Stimulated activated effector memory CD8-positive, alpha-beta T cell treated with anti-CD3 and anti-CD28 coated beads, Interleukin-12 subunit alpha, Interleukin-12 subunit beta, amount 100 ng/mL, for 72 hours (primary cell): ENCODE measurements at regions not wholly inside any gene's neighbourhood (a gene's known extent, or its start where the extent isn't known, plus 50 kb on each side); places are given as distances from the start of the nearest gene placed in this dataset.

Experiments
- ATAC-seq: fragments of 150-1000 bp; cut with Tn5 transposase; 2 replicates; pipeline ENCODE4 v1.10.0; 2021
- DNase-seq, 2 donors: peaks; one replicate each; pipeline ENCODE4 v3.0.0; 2021 to 2022; ENCODE audit warnings: low spot score in 2 of 2
- H3K27ac Mint-ChIP-seq: one replicate; pipeline ENCODE4 v1.8.0; 2022; ENCODE audit warnings: mild to moderate bottlenecking, mixed read lengths
- H3K36me3 Mint-ChIP-seq: one replicate; pipeline ENCODE4 v1.8.0; 2022; ENCODE audit warnings: mild to moderate bottlenecking, mixed read lengths
- H3K4me1 Mint-ChIP-seq: one replicate; pipeline ENCODE4 v1.8.0; 2022; ENCODE audit warnings: mixed read lengths
- H3K4me3 Mint-ChIP-seq: one replicate; pipeline ENCODE4 v1.8.0; 2022; ENCODE audit warnings: mild to moderate bottlenecking, mixed read lengths
- H3K9me3 Mint-ChIP-seq: one replicate; pipeline ENCODE4 v1.8.0; 2022; ENCODE audit warnings: mixed read lengths

GRCh38 chr2:144606466-144607095, 86.7 kb upstream of the ZEB2 start:
- Mint-ChIP-seq H3K4me1 (peaks cover 9% of the 10 kb centered on the region), H3K9me3 (peaks cover 2% of the 10 kb centered on the region), H3K4me3 (no peak overlapping the region), H3K36me3 (no peaks in the 10 kb centered on the region), H3K27ac (no peak overlapping the region)
- no peak for ATAC-seq
- no peak for DNase-seq

- H3K4me1 Mint-ChIP-seq, result peaks cover 9% of the 10 kb centered on the region
- DNase-seq (no peak), ATAC-seq (no peak)
- H3K36me3 Mint-ChIP-seq, result no peaks in the 10 kb centered on the region
- no peak overlapping the region for H3K27ac Mint-ChIP-seq
- H3K9me3 Mint-ChIP-seq, result peaks cover 2% of the 10 kb centered on the region
- no peak overlapping the region for H3K4me3 Mint-ChIP-seq
Observed at GRCh38 chr2:144605231-144605840, 85.4 kb upstream of the ZEB2 start.

- no peak for DNase-seq
- peaks cover 19% of the 10 kb centered on the region for H3K4me1 Mint-ChIP-seq
- H3K9me3 Mint-ChIP-seq, result peaks cover under 1% of the 10 kb centered on the region
- no peak overlapping the region for H3K27ac Mint-ChIP-seq
- ATAC-seq, result peak; percentile 42
- H3K36me3 Mint-ChIP-seq, result no peaks in the 10 kb centered on the region
- no peak overlapping the region for H3K4me3 Mint-ChIP-seq
Observed at GRCh38 chr2:144603334-144603733, 83.4 kb upstream of the ZEB2 start.

GRCh38 chr2:144598906-144599305, 79.0 kb upstream of the ZEB2 start:
- Mint-ChIP-seq H3K4me3 (peak overlapping the region; percentile 24), H3K4me1 (peaks cover 10% of the 10 kb centered on the region), H3K9me3 (no peaks in the 10 kb centered on the region), H3K36me3 (no peaks in the 10 kb centered on the region), H3K27ac (no peak overlapping the region)
- ATAC-seq (no peak), DNase-seq (no peak)

GRCh38 chr2:144597894-144598593, 78.1 kb upstream of the ZEB2 start:
- H3K9me3 Mint-ChIP-seq, result no peaks in the 10 kb centered on the region
- ATAC-seq, result no peak
- no peak overlapping the region for H3K27ac Mint-ChIP-seq
- peaks cover 10% of the 10 kb centered on the region for H3K4me1 Mint-ChIP-seq
- H3K4me3 Mint-ChIP-seq, result peak overlapping the region; percentile 24
- no peaks in the 10 kb centered on the region for H3K36me3 Mint-ChIP-seq
- DNase-seq, result no peak

- ATAC-seq (no peak), DNase-seq (no peak)
- no peaks in the 10 kb centered on the region for H3K9me3 Mint-ChIP-seq
- H3K36me3 Mint-ChIP-seq, result no peaks in the 10 kb centered on the region
- peak overlapping the region; percentile 5 for H3K4me3 Mint-ChIP-seq
- H3K27ac Mint-ChIP-seq, result no peak overlapping the region
- peaks cover 10% of the 10 kb centered on the region for H3K4me1 Mint-ChIP-seq
Observed at GRCh38 chr2:144597388-144597787, 77.5 kb upstream of the ZEB2 start.

- peak; percentile 91 for ATAC-seq
- no peak for DNase-seq
- H3K27ac Mint-ChIP-seq, result no peak overlapping the region
- H3K36me3 Mint-ChIP-seq, result no peaks in the 10 kb centered on the region
- no peaks in the 10 kb centered on the region for H3K9me3 Mint-ChIP-seq
- peaks cover 10% of the 10 kb centered on the region for H3K4me1 Mint-ChIP-seq
- H3K4me3 Mint-ChIP-seq, result peak overlapping the region; percentile 15
Observed at GRCh38 chr2:144596073-144596871, 76.4 kb upstream of the ZEB2 start.

GRCh38 chr2:144595686-144596072, 75.8 kb upstream of the ZEB2 start:
- H3K9me3 Mint-ChIP-seq, result no peaks in the 10 kb centered on the region
- DNase-seq (no peak), ATAC-seq (no peak)
- peak overlapping the region; percentile 15 for H3K4me3 Mint-ChIP-seq
- peaks cover 10% of the 10 kb centered on the region for H3K4me1 Mint-ChIP-seq
- no peak overlapping the region for H3K27ac Mint-ChIP-seq
- H3K36me3 Mint-ChIP-seq, result no peaks in the 10 kb centered on the region

GRCh38 chr2:144595279-144595678, 75.4 kb upstream of the ZEB2 start:
- Mint-ChIP-seq H3K9me3 (no peaks in the 10 kb centered on the region), H3K36me3 (no peaks in the 10 kb centered on the region), H3K27ac (no peak overlapping the region), H3K4me3 (no peak overlapping the region), H3K4me1 (peaks cover 10% of the 10 kb centered on the region)
- no peak for ATAC-seq
- DNase-seq, result no peak

GRCh38 chr2:144593803-144594202, 73.9 kb upstream of the ZEB2 start:
- no peak overlapping the region for H3K4me3 Mint-ChIP-seq
- no peak overlapping the region for H3K27ac Mint-ChIP-seq
- no peak for DNase-seq
- no peaks in the 10 kb centered on the region for H3K36me3 Mint-ChIP-seq
- ATAC-seq, result no peak
- no peaks in the 10 kb centered on the region for H3K4me1 Mint-ChIP-seq
- H3K9me3 Mint-ChIP-seq, result no peaks in the 10 kb centered on the region

- no peak overlapping the region for H3K27ac Mint-ChIP-seq
- ATAC-seq, result no peak
- H3K9me3 Mint-ChIP-seq, result no peaks in the 10 kb centered on the region
- peaks cover 3% of the 10 kb centered on the region for H3K4me1 Mint-ChIP-seq
- no peak overlapping the region for H3K4me3 Mint-ChIP-seq
- DNase-seq, result no peak
- H3K36me3 Mint-ChIP-seq, result no peaks in the 10 kb centered on the region
Observed at GRCh38 chr2:144592500-144593256, 72.8 kb upstream of the ZEB2 start.

GRCh38 chr2:144587306-144587705, 67.4 kb upstream of the ZEB2 start:
- no peak for DNase-seq
- Mint-ChIP-seq H3K4me3 (no peak overlapping the region), H3K27ac (no peak overlapping the region), H3K4me1 (peaks cover 15% of the 10 kb centered on the region), H3K36me3 (no peaks in the 10 kb centered on the region), H3K9me3 (no peaks in the 10 kb centered on the region)
- ATAC-seq, result peak; percentile 57

GRCh38 chr2:144586476-144586875, 66.6 kb upstream of the ZEB2 start:
- DNase-seq, result no peak
- Mint-ChIP-seq H3K27ac (no peak overlapping the region), H3K9me3 (no peaks in the 10 kb centered on the region), H3K4me1 (peaks cover 15% of the 10 kb centered on the region), H3K4me3 (no peak overlapping the region), H3K36me3 (no peaks in the 10 kb centered on the region)
- no peak for ATAC-seq

GRCh38 chr2:144583741-144584453, 64.0 kb upstream of the ZEB2 start:
- DNase-seq (no peak), ATAC-seq (peak; percentile 91)
- peak overlapping the region; percentile 19 for H3K4me3 Mint-ChIP-seq
- peaks cover 15% of the 10 kb centered on the region for H3K4me1 Mint-ChIP-seq
- no peak overlapping the region for H3K27ac Mint-ChIP-seq
- H3K9me3 Mint-ChIP-seq, result no peaks in the 10 kb centered on the region
- no peaks in the 10 kb centered on the region for H3K36me3 Mint-ChIP-seq
